GM23338 (cell line): ENCODE measurements at regions not wholly inside any gene's neighbourhood (a gene's known extent, or its start where the extent isn't known, plus 50 kb on each side); places are given as distances from the start of the nearest gene placed in this dataset.

Experiments used
- ATAC-seq: fragments of 200-7000 bp; cut with Tn5 transposase; 3 replicates; pipeline ENCODE4 v1.9.1; 2020
- DNase-seq: peaks from one replicate; pipeline ENCODE4 v3.0.0-alpha.2; 2015; ENCODE audit warnings: low spot score
- H2AFZ ChIP-seq: fragments of 200-600 bp; sonication (generic); 2 replicates; pipeline ENCODE4 v1.8.0; 2016; ENCODE audit warnings: antibody characterized with exemption, mild to moderate bottlenecking, moderate library complexity
- H3F3A ChIP-seq: fragments of 200-600 bp; sonication (generic); replicated peaks from 2 replicates; pipeline ENCODE4 v1.8.0; 2017; ENCODE audit warnings: antibody characterized with exemption, mixed run types, low read depth
- H3K27ac ChIP-seq: fragments of 200-600 bp; sonication (generic); 2 replicates; pipeline ENCODE4 v1.6.1; 2016; ENCODE audit warnings: low read depth
- H3K27me3 ChIP-seq: fragments of 200-600 bp; sonication (generic); 2 replicates; pipeline ENCODE4 v1.8.0; 2016; ENCODE audit warnings: mild to moderate bottlenecking, mixed run types, moderate library complexity; ENCODE audit not compliant: insufficient read depth
- H3K36me3 ChIP-seq: fragments of 200-600 bp; sonication (generic); 2 replicates; pipeline ENCODE4 v1.8.0; 2016; ENCODE audit warnings: mild to moderate bottlenecking; ENCODE audit not compliant: insufficient read depth
- H3K4me1 ChIP-seq: fragments of 200-600 bp; sonication (generic); 2 replicates; pipeline ENCODE4 v1.8.0; 2016; ENCODE audit warnings: mild to moderate bottlenecking, moderate library complexity; ENCODE audit not compliant: insufficient read depth
- H3K4me2 ChIP-seq: fragments of 200-600 bp; sonication (generic); 2 replicates; pipeline ENCODE4 v1.7.1; 2017; ENCODE audit warnings: mixed run types
- H3K4me3 ChIP-seq: fragments of 200-600 bp; sonication (generic); 2 replicates; pipeline ENCODE4 v1.6.1; 2016; ENCODE audit warnings: mixed run types
- H3K79me2 ChIP-seq: fragments of 200-600 bp; sonication (generic); replicated peaks from 2 replicates; pipeline ENCODE4 v1.8.0; 2017; ENCODE audit warnings: mild to moderate bottlenecking; ENCODE audit not compliant: insufficient read depth
- H3K9me2 ChIP-seq: fragments of 200-600 bp; sonication (generic); 2 replicates; pipeline ENCODE4 v1.8.0; 2017; ENCODE audit not compliant: insufficient read depth
- H4K20me1 ChIP-seq: fragments of 200-600 bp; sonication (generic); replicated peaks from 2 replicates; pipeline ENCODE4 v1.8.0; 2017; ENCODE audit warnings: mild to moderate bottlenecking; ENCODE audit not compliant: insufficient read depth
- H3K27ac Mint-ChIP-seq: 2 replicates; pipeline ENCODE4 v1.8.0; 2020; ENCODE audit warnings: inconsistent platforms, mild to moderate bottlenecking, moderate library complexity, mixed read lengths
- H3K27me3 Mint-ChIP-seq: 3 replicates; pipeline ENCODE4 v1.8.0; 2022; ENCODE audit warnings: low read depth, mild to moderate bottlenecking, moderate library complexity, mixed read lengths, inconsistent platforms; ENCODE audit not compliant: insufficient read depth, poor library complexity
- H3K36me3 Mint-ChIP-seq: 3 replicates; pipeline ENCODE4 v1.8.0; 2021; ENCODE audit warnings: low read depth, mild to moderate bottlenecking, inconsistent platforms, moderate library complexity, mixed read lengths
- H3K4me1 Mint-ChIP-seq: 3 replicates; pipeline ENCODE4 v1.8.0; 2020; ENCODE audit warnings: mild to moderate bottlenecking, inconsistent platforms, mixed read lengths
- H3K4me3 Mint-ChIP-seq: 3 replicates; pipeline ENCODE4 v1.8.0; 2021; ENCODE audit warnings: moderate library complexity, mild to moderate bottlenecking, inconsistent platforms, mixed read lengths
- H3K9me3 Mint-ChIP-seq: 3 replicates; pipeline ENCODE4 v1.8.0; 2020; ENCODE audit warnings: moderate library complexity, mild to moderate bottlenecking, inconsistent platforms, mixed read lengths
- CTCF ChIP-seq, 2 experiments: fragments of 200-600 bp in 1 of 2; sonication (generic) in 1 of 2; conservative IDR thresholded peaks; 2 replicates each; pipeline versions ENCODE4 v1.5.1 to v1.6.1; 2016 to 2017; ENCODE audit warnings: antibody characterized with exemption in 2 of 2, low read depth in 2 of 2, mild to moderate bottlenecking in 2 of 2, moderate library complexity in 1 of 2
- EZH2 ChIP-seq: fragments of 200-600 bp; sonication (generic); IDR thresholded peaks from one replicate; pipeline ENCODE4 v1.8.0; 2017; ENCODE audit warnings: antibody characterized with exemption, mild to moderate bottlenecking, low read depth; ENCODE audit not compliant: unreplicated experiment
- ZNF331 ChIP-seq: fragments of 250-450 bp; sonication (Bioruptor Pico); IDR thresholded peaks from 2 replicates; pipeline ENCODE4 v1.5.0; 2020; ENCODE audit warnings: low read depth, mild to moderate bottlenecking, moderate library complexity
- ZNF462 ChIP-seq: fragments of 250-450 bp; sonication (Bioruptor Pico); IDR thresholded peaks from 2 replicates; pipeline ENCODE4 v1.5.0; 2020; ENCODE audit warnings: mild to moderate bottlenecking, moderate library complexity
- TF ChIP-seq, protein P1 (sequence below): IDR thresholded peaks from one replicate; pipeline ENCODE4 v1.6.1; 2018; ENCODE audit warnings: antibody characterized with exemption; ENCODE audit not compliant: unreplicated experiment

- H3K4me3 ChIP-seq: no peak overlapping the region
- Mint-ChIP-seq H3K36me3 (no peaks in the 10 kb centered on the region), H3K9me3 (no peaks in the 10 kb centered on the region; the same call in 2 of the 3 replicates), H3K4me3 (no peak overlapping the region), H3K4me1 (peaks cover 15% of the 10 kb centered on the region), H3K27ac (no peak overlapping the region), H3K27me3 (peaks cover 13% of the 10 kb centered on the region)
- H3K27ac ChIP-seq: no peak overlapping the region
- H3K36me3 ChIP-seq: no peaks in the 10 kb centered on the region
- TF ChIP-seq ZNF462 (CRISPR knock-in tag) (no peak), EZH2 (no peak), CTCF (conservative IDR thresholded peaks at IDR 0.05; ENCODE audit: low read depth in 2 of 2) (no peak), ZNF331 (CRISPR knock-in tag) (no peak)
- TF ChIP-seq, protein P1, sequence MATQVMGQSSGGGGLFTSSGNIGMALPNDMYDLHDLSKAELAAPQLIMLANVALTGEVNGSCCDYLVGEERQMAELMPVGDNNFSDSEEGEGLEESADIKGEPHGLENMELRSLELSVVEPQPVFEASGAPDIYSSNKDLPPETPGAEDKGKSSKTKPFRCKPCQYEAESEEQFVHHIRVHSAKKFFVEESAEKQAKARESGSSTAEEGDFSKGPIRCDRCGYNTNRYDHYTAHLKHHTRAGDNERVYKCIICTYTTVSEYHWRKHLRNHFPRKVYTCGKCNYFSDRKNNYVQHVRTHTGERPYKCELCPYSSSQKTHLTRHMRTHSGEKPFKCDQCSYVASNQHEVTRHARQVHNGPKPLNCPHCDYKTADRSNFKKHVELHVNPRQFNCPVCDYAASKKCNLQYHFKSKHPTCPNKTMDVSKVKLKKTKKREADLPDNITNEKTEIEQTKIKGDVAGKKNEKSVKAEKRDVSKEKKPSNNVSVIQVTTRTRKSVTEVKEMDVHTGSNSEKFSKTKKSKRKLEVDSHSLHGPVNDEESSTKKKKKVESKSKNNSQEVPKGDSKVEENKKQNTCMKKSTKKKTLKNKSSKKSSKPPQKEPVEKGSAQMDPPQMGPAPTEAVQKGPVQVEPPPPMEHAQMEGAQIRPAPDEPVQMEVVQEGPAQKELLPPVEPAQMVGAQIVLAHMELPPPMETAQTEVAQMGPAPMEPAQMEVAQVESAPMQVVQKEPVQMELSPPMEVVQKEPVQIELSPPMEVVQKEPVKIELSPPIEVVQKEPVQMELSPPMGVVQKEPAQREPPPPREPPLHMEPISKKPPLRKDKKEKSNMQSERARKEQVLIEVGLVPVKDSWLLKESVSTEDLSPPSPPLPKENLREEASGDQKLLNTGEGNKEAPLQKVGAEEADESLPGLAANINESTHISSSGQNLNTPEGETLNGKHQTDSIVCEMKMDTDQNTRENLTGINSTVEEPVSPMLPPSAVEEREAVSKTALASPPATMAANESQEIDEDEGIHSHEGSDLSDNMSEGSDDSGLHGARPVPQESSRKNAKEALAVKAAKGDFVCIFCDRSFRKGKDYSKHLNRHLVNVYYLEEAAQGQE: no peak
- no peak for DNase-seq
- peak; percentile 23 for ATAC-seq
- H3K9me2 ChIP-seq: no peaks in the 10 kb centered on the region
- H3F3A ChIP-seq: peaks cover 12% of the 10 kb centered on the region
- H3K79me2 ChIP-seq: no peaks in the 10 kb centered on the region
- H2AFZ ChIP-seq: no peak overlapping the region
- H3K4me1 ChIP-seq: peaks cover 6% of the 10 kb centered on the region; the same call in 1 of the 2 replicates
- H3K4me2 ChIP-seq: no peak overlapping the region
- H3K27me3 ChIP-seq: no peaks in the 10 kb centered on the region
- no peaks in the 10 kb centered on the region for H4K20me1 ChIP-seq
These were observed 93.9 kb upstream of the CTDP1 start for GRCh38 chr18:79585395-79586370.
